MM.1S (cell line): ENCODE measurements at regions not wholly inside any gene's neighbourhood (a gene's known extent, or its start where the extent isn't known, plus 50 kb on each side); places are given as distances from the start of the nearest gene placed in this dataset.

Experiments used
- EZH2 ChIP-seq: fragments of 300-600 bp; sonication (generic); optimal IDR thresholded peaks from 2 replicates; pipeline ENCODE3; 2017; ENCODE audit warnings: low read depth, mild to moderate bottlenecking, antibody characterized with exemption, low read length, mixed read lengths
- EZH2phosphoT487 ChIP-seq: fragments of 300-600 bp; sonication (generic); IDR thresholded peaks from 2 replicates; pipeline ENCODE4 v1.6.1; 2018; ENCODE audit warnings: antibody characterized with exemption, low read length
- TF ChIP-seq, protein P1 (sequence below): fragments of 300-600 bp; sonication (generic); IDR thresholded peaks from 2 replicates; pipeline ENCODE4 v1.5.1; 2016; ENCODE audit warnings: antibody characterized with exemption, low read length, mixed read lengths

DNA sequence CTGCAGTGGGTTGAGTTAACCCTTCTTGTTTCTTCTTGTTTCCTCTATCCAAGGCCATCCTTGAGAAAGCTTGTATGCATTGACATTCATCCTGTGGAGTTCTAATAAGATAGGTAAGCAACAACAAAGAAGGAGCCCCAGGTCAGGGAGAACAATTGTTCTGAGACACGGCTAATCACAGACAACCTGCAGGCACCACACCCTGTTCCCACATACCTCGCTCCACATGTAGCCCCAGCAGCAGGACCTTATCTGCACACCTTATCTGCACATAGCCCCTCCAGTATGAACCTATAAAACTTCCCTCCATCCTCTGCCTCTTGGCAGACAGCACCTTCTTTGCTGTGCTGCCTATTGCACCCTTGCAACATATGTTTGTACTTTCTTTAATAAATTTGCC is 129.1 kb downstream of the MSL3 start:
- TF ChIP-seq, protein P1, sequence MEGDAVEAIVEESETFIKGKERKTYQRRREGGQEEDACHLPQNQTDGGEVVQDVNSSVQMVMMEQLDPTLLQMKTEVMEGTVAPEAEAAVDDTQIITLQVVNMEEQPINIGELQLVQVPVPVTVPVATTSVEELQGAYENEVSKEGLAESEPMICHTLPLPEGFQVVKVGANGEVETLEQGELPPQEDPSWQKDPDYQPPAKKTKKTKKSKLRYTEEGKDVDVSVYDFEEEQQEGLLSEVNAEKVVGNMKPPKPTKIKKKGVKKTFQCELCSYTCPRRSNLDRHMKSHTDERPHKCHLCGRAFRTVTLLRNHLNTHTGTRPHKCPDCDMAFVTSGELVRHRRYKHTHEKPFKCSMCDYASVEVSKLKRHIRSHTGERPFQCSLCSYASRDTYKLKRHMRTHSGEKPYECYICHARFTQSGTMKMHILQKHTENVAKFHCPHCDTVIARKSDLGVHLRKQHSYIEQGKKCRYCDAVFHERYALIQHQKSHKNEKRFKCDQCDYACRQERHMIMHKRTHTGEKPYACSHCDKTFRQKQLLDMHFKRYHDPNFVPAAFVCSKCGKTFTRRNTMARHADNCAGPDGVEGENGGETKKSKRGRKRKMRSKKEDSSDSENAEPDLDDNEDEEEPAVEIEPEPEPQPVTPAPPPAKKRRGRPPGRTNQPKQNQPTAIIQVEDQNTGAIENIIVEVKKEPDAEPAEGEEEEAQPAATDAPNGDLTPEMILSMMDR, result no peak
- TF ChIP-seq EZH2 (no peak), EZH2phosphoT487 (no peak)
